ENCODE measurements at regions not wholly inside any gene's neighbourhood (a gene's known extent, or its start where the extent isn't known, plus 50 kb on each side); places are given as distances from the start of the nearest gene placed in this dataset.

GRCh38 chr5:51096859-51097258 lies 286.4 kb upstream of the ISL1 start:
- H3K9me3 ChIP-seq (ENCODE audit: insufficient read depth, low read length) = no peaks in the 10 kb centered on the region
- TF ChIP-seq EZH2phosphoT487 (conservative IDR thresholded peaks at IDR 0.05; ENCODE audit: low read length) = no peak
- no peak for TF ChIP-seq CTCF (IDR thresholded peaks at IDR 0.05; ENCODE audit: insufficient read depth, low read length, poor library complexity, severe bottlenecking)
- no peaks in the 10 kb centered on the region for H4K20me1 ChIP-seq (ENCODE audit: low read depth, low read length)
- no peak overlapping the region for H3K4me3 ChIP-seq (ENCODE audit: insufficient read depth, low read length, poor library complexity, severe bottlenecking)
- H2AFZ ChIP-seq (ENCODE audit: low read depth, low read length, severe bottlenecking) = no peak overlapping the region
- H3K27me3 ChIP-seq (ENCODE audit: low read length) = no peaks in the 10 kb centered on the region
- no peak overlapping the region for H3K9ac ChIP-seq (ENCODE audit: low read length)
- H3K79me2 ChIP-seq (ENCODE audit: insufficient read depth, low read length) = no peaks in the 10 kb centered on the region
- no peak overlapping the region for H3K4me2 ChIP-seq (ENCODE audit: low read depth, low read length, poor library complexity, severe bottlenecking)
- no peak overlapping the region for H3K27ac ChIP-seq (ENCODE audit: low read depth, low read length)
- H3K9me2 ChIP-seq (replicated peaks; ENCODE audit: insufficient read depth, low read length) = no peaks in the 10 kb centered on the region
- H3F3A ChIP-seq (ENCODE audit: insufficient read depth) = no peaks in the 10 kb centered on the region
- no peaks in the 10 kb centered on the region for H3K36me3 ChIP-seq (ENCODE audit: low read length)

GRCh38 chr5:51099173-51099853 lies 283.9 kb upstream of the ISL1 start:
- no peaks in the 10 kb centered on the region for H3K27me3 ChIP-seq (ENCODE audit: low read length)
- no peaks in the 10 kb centered on the region for H3F3A ChIP-seq (ENCODE audit: insufficient read depth)
- no peak overlapping the region for H3K4me2 ChIP-seq (ENCODE audit: low read depth, low read length, poor library complexity, severe bottlenecking)
- no peak overlapping the region for H2AFZ ChIP-seq (ENCODE audit: low read depth, low read length, severe bottlenecking)
- H4K20me1 ChIP-seq (ENCODE audit: low read depth, low read length) = no peaks in the 10 kb centered on the region
- no peak overlapping the region for H3K4me3 ChIP-seq (ENCODE audit: insufficient read depth, low read length, poor library complexity, severe bottlenecking)
- no peaks in the 10 kb centered on the region for H3K9me3 ChIP-seq (ENCODE audit: insufficient read depth, low read length)
- H3K9me2 ChIP-seq (replicated peaks; ENCODE audit: insufficient read depth, low read length) = no peaks in the 10 kb centered on the region
- TF ChIP-seq EZH2phosphoT487 (conservative IDR thresholded peaks at IDR 0.05; ENCODE audit: low read length) (no peak), CTCF (IDR thresholded peaks at IDR 0.05; ENCODE audit: insufficient read depth, low read length, poor library complexity, severe bottlenecking) (no peak)
- H3K79me2 ChIP-seq (ENCODE audit: insufficient read depth, low read length) = no peaks in the 10 kb centered on the region
- no peaks in the 10 kb centered on the region for H3K36me3 ChIP-seq (ENCODE audit: low read length)
- no peak overlapping the region for H3K9ac ChIP-seq (ENCODE audit: low read length)
- H3K27ac ChIP-seq (ENCODE audit: low read depth, low read length) = no peak overlapping the region

GRCh38 chr5:51104556-51104955 lies 278.7 kb upstream of the ISL1 start:
- H3K9me2 ChIP-seq (replicated peaks; ENCODE audit: insufficient read depth, low read length) = no peaks in the 10 kb centered on the region
- H3K27ac ChIP-seq (ENCODE audit: low read depth, low read length) = no peak overlapping the region
- no peaks in the 10 kb centered on the region for H4K20me1 ChIP-seq (ENCODE audit: low read depth, low read length)
- TF ChIP-seq EZH2phosphoT487 (conservative IDR thresholded peaks at IDR 0.05; ENCODE audit: low read length) = no peak
- TF ChIP-seq CTCF (IDR thresholded peaks at IDR 0.05; ENCODE audit: insufficient read depth, low read length, poor library complexity, severe bottlenecking) = no peak
- H3K27me3 ChIP-seq (ENCODE audit: low read length) = no peaks in the 10 kb centered on the region
- H3K9me3 ChIP-seq (ENCODE audit: insufficient read depth, low read length) = no peaks in the 10 kb centered on the region
- H3K79me2 ChIP-seq (ENCODE audit: insufficient read depth, low read length) = no peaks in the 10 kb centered on the region
- H3K36me3 ChIP-seq (ENCODE audit: low read length) = no peaks in the 10 kb centered on the region
- H3F3A ChIP-seq (ENCODE audit: insufficient read depth) = no peaks in the 10 kb centered on the region
- no peak overlapping the region for H3K9ac ChIP-seq (ENCODE audit: low read length)
- no peak overlapping the region for H3K4me2 ChIP-seq (ENCODE audit: low read depth, low read length, poor library complexity, severe bottlenecking)
- no peak overlapping the region for H3K4me3 ChIP-seq (ENCODE audit: insufficient read depth, low read length, poor library complexity, severe bottlenecking)
- no peak overlapping the region for H2AFZ ChIP-seq (ENCODE audit: low read depth, low read length, severe bottlenecking)
